ENCODE measurements at regions not wholly inside any gene's neighbourhood (a gene's known extent, or its start where the extent isn't known, plus 50 kb on each side); places are given as distances from the start of the nearest gene placed in this dataset.

GRCh38 chr19:34578751-34579150 is 97.2 kb downstream of the WTIP start:
- no peak for FAIRE-seq

GRCh38 chr19:34578173-34578572 is 96.6 kb downstream of the WTIP start:
- no peak for DNase-seq (ENCODE audit: low read depth)
- TF ChIP-seq CTCF (IDR thresholded peaks at IDR 0.05; ENCODE audit: insufficient read depth, low read length, severe bottlenecking): no peak
- Histone ChIP-seq H3K27me3 (ENCODE audit: control insufficient read depth, insufficient read depth, low read length) (no peaks in the 10 kb centered on the region), H3K36me3 (ENCODE audit: control insufficient read depth, insufficient read depth, low read length) (no peaks in the 10 kb centered on the region), H3K4me3 (ENCODE audit: low read depth, low read length) (no peak overlapping the region)
- no peak for FAIRE-seq

More at GRCh38 chr19:34578751-34579150, 97.2 kb downstream of the WTIP start:
- DNase-seq (ENCODE audit: low read depth): no peak
- Histone ChIP-seq H3K4me3 (ENCODE audit: low read depth, low read length) (no peak overlapping the region), H3K27me3 (ENCODE audit: control insufficient read depth, insufficient read depth, low read length) (no peaks in the 10 kb centered on the region), H3K36me3 (ENCODE audit: control insufficient read depth, insufficient read depth, low read length) (no peaks in the 10 kb centered on the region)
- no peak for TF ChIP-seq CTCF (IDR thresholded peaks at IDR 0.05; ENCODE audit: insufficient read depth, low read length, severe bottlenecking)

- Histone ChIP-seq H3K4me3 (ENCODE audit: low read depth, low read length) (no peak overlapping the region), H3K36me3 (ENCODE audit: control insufficient read depth, insufficient read depth, low read length) (no peaks in the 10 kb centered on the region), H3K27me3 (ENCODE audit: control insufficient read depth, insufficient read depth, low read length) (no peaks in the 10 kb centered on the region)
- DNase-seq (ENCODE audit: low read depth) (no peak), FAIRE-seq (no peak)
- TF ChIP-seq CTCF (IDR thresholded peaks at IDR 0.05; ENCODE audit: insufficient read depth, low read length, severe bottlenecking): no peak
Observed at GRCh38 chr19:34577531-34578101, 96.1 kb downstream of the WTIP start.

GRCh38 chr19:34577056-34577455 is 95.5 kb downstream of the WTIP start:
- DNase-seq (ENCODE audit: low read depth) (no peak), FAIRE-seq (no peak)
- Histone ChIP-seq H3K4me3 (ENCODE audit: low read depth, low read length) (no peak overlapping the region), H3K27me3 (ENCODE audit: control insufficient read depth, insufficient read depth, low read length) (no peaks in the 10 kb centered on the region), H3K36me3 (ENCODE audit: control insufficient read depth, insufficient read depth, low read length) (no peaks in the 10 kb centered on the region)
- no peak for TF ChIP-seq CTCF (IDR thresholded peaks at IDR 0.05; ENCODE audit: insufficient read depth, low read length, severe bottlenecking)

- Histone ChIP-seq H3K27me3 (ENCODE audit: control insufficient read depth, insufficient read depth, low read length) (no peaks in the 10 kb centered on the region), H3K4me3 (ENCODE audit: low read depth, low read length) (no peak overlapping the region), H3K36me3 (ENCODE audit: control insufficient read depth, insufficient read depth, low read length) (no peaks in the 10 kb centered on the region)
- no peak for TF ChIP-seq CTCF (IDR thresholded peaks at IDR 0.05; ENCODE audit: insufficient read depth, low read length, severe bottlenecking)
- FAIRE-seq: no peak
- no peak for DNase-seq (ENCODE audit: low read depth)
Observed at GRCh38 chr19:34576292-34576691, 94.7 kb downstream of the WTIP start.

- TF ChIP-seq CTCF (IDR thresholded peaks at IDR 0.05; ENCODE audit: insufficient read depth, low read length, severe bottlenecking): no peak
- FAIRE-seq: no peak
- no peak overlapping the region for H3K4me3 ChIP-seq (ENCODE audit: low read depth, low read length)
Observed at GRCh38 chr19:34575206-34575605, 93.6 kb downstream of the WTIP start.

More at GRCh38 chr19:34575206-34575605, 93.6 kb downstream of the WTIP start:
- Histone ChIP-seq H3K36me3 (ENCODE audit: control insufficient read depth, insufficient read depth, low read length) (no peaks in the 10 kb centered on the region), H3K27me3 (ENCODE audit: control insufficient read depth, insufficient read depth, low read length) (no peaks in the 10 kb centered on the region)
- DNase-seq (ENCODE audit: low read depth): no peak
